Body of pancreas (tissue), 4 donors: ENCODE measurements at regions not wholly inside any gene's neighbourhood (a gene's known extent, or its start where the extent isn't known, plus 50 kb on each side); places are given as distances from the start of the nearest gene placed in this dataset.

Experiments used
- CTCF ChIP-seq, 7 experiments: fragments of 450-650 bp in 4 of 7; fragments of 200-600 bp in 3 of 7; sonication (generic) in 3 of 7; IDR thresholded peaks; one replicate each; pipeline ENCODE4 v1.5.1; 2016 to 2019; ENCODE audit warnings: antibody characterized with exemption in 7 of 7
- POLR2A ChIP-seq, 3 donors: fragments of 450-650 bp; IDR thresholded peaks; one replicate each; pipeline ENCODE4 v1.6.1; 2016; ENCODE audit warnings: antibody characterized with exemption in 3 of 3, mild to moderate bottlenecking in 2 of 3

GRCh38 chr7:13518738-13519137, 470.7 kb downstream of the ETV1 start:
- TF ChIP-seq POLR2A (IDR thresholded peaks at IDR 0.05) (no peak), CTCF (IDR thresholded peaks at IDR 0.05) (no peak)
